ENCODE measurements at regions not wholly inside any gene's neighbourhood (a gene's known extent, or its start where the extent isn't known, plus 50 kb on each side); places are given as distances from the start of the nearest gene placed in this dataset.

GRCh38 chr18:77669331-77669730, 419.7 kb downstream of the GALR1 start:
- no peak for DNase-seq (ENCODE audit: low read depth, low spot score)
- H3K4me3 ChIP-seq (ENCODE audit: low read depth, low read length) = no peak overlapping the region
- TF ChIP-seq CTCF (IDR thresholded peaks at IDR 0.05; ENCODE audit: low read depth, low read length) = no peak
- in situ Hi-C loops (cut with HindIII; ENCODE audit: low sequenced_read_pairs) = no loop called here

GRCh38 chr18:77671456-77672167, 422.0 kb downstream of the GALR1 start:
- DNase-seq (ENCODE audit: low read depth, low spot score) = no peak
- no peak for TF ChIP-seq CTCF (IDR thresholded peaks at IDR 0.05; ENCODE audit: low read depth, low read length)
- H3K4me3 ChIP-seq (ENCODE audit: low read depth, low read length) = no peak overlapping the region
- in situ Hi-C loops (cut with HindIII; ENCODE audit: low sequenced_read_pairs) = no loop called here

- no peak for DNase-seq (ENCODE audit: low read depth, low spot score)
- TF ChIP-seq CTCF (IDR thresholded peaks at IDR 0.05; ENCODE audit: low read depth, low read length) = no peak
- no peak overlapping the region for H3K4me3 ChIP-seq (ENCODE audit: low read depth, low read length)
- in situ Hi-C loops (cut with HindIII; ENCODE audit: low sequenced_read_pairs) = no loop called here
These were observed 427.3 kb downstream of the GALR1 start for GRCh38 chr18:77676910-77677309.

GRCh38 chr18:77677536-77677935, 427.9 kb downstream of the GALR1 start:
- H3K4me3 ChIP-seq (ENCODE audit: low read depth, low read length) = no peak overlapping the region

GRCh38 chr18:77679869-77680268, 430.2 kb downstream of the GALR1 start:
- no peak for TF ChIP-seq CTCF (IDR thresholded peaks at IDR 0.05; ENCODE audit: low read depth, low read length)
- in situ Hi-C loops (cut with HindIII; ENCODE audit: low sequenced_read_pairs) = no loop called here
- no peak overlapping the region for H3K4me3 ChIP-seq (ENCODE audit: low read depth, low read length)
- no peak for DNase-seq (ENCODE audit: low read depth, low spot score)

More at GRCh38 chr18:77677536-77677935, 427.9 kb downstream of the GALR1 start:
- no peak for TF ChIP-seq CTCF (IDR thresholded peaks at IDR 0.05; ENCODE audit: low read depth, low read length)
- in situ Hi-C loops (cut with HindIII; ENCODE audit: low sequenced_read_pairs) = no loop called here
- no peak for DNase-seq (ENCODE audit: low read depth, low spot score)

GRCh38 chr18:77700051-77700450, 450.4 kb downstream of the GALR1 start:
- DNase-seq (ENCODE audit: low read depth, low spot score) = peak; percentile 50
- in situ Hi-C loops (cut with HindIII; ENCODE audit: low sequenced_read_pairs) = no loop called here
- no peak overlapping the region for H3K4me3 ChIP-seq (ENCODE audit: low read depth, low read length)
- no peak for TF ChIP-seq CTCF (IDR thresholded peaks at IDR 0.05; ENCODE audit: low read depth, low read length)

Data from astrocyte of the spinal cord (primary cell).